Spleen (tissue), 7 donors: ENCODE measurements at regions not wholly inside any gene's neighbourhood (a gene's known extent, or its start where the extent isn't known, plus 50 kb on each side); places are given as distances from the start of the nearest gene placed in this dataset.

Experiments used
- POLR2A ChIP-seq, 3 donors: fragments of 450-650 bp; IDR thresholded peaks; one replicate each; pipeline ENCODE4 v1.5.1; 2017; ENCODE audit warnings: antibody characterized with exemption in 3 of 3, mild to moderate bottlenecking in 1 of 3
- POLR2AphosphoS5 ChIP-seq, 3 donors: sonication (generic); formaldehyde crosslinking; IDR thresholded peaks; one replicate each; pipeline ENCODE4 v1.5.1; 2017; ENCODE audit warnings: antibody characterized with exemption in 3 of 3
- TF ChIP-seq, protein P1 (sequence below), 11 experiments: fragments of 200-600 bp in 7 of 11; fragments of 450-650 bp in 4 of 11; sonication (generic) in 4 of 11; IDR thresholded peaks in 8 of 11; conservative IDR thresholded peaks in 3 of 11; 1 replicate in 7 of 11; 2 replicates in 4 of 11; pipeline versions ENCODE4 v1.4.0 to v1.8.0; 2016 to 2021; ENCODE audit warnings: antibody characterized with exemption in 11 of 11, inconsistent platforms in 4 of 11, mild to moderate bottlenecking in 1 of 11
- donor health status: DM: no; HTN: no; CAD: no; lungs with moderate emphysema.
- donor health status: DM: no; HTN: no; CAD: no.
- donor health status: DM: no; HTN: no; CAD: no.

DNA sequence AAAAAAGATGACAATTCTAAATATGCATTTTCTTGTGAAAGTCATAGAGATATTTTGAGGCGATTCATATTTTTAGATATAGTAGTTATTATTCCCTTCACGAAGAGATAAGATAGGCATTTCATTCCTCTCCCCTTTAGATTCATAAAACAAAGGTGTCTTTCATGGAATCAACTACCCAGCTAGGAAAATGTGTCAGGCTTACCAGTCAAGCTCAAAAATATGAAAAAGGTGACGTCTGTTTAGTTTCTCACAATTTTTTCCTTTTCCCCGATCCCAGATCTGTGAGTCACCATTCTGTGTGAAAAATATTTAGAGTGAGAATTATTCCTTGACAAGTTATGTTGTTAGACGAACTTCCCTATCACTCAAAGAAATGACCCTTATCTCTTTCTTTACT is 95.4 kb upstream of the FN1 start:
- TF ChIP-seq, protein P1, sequence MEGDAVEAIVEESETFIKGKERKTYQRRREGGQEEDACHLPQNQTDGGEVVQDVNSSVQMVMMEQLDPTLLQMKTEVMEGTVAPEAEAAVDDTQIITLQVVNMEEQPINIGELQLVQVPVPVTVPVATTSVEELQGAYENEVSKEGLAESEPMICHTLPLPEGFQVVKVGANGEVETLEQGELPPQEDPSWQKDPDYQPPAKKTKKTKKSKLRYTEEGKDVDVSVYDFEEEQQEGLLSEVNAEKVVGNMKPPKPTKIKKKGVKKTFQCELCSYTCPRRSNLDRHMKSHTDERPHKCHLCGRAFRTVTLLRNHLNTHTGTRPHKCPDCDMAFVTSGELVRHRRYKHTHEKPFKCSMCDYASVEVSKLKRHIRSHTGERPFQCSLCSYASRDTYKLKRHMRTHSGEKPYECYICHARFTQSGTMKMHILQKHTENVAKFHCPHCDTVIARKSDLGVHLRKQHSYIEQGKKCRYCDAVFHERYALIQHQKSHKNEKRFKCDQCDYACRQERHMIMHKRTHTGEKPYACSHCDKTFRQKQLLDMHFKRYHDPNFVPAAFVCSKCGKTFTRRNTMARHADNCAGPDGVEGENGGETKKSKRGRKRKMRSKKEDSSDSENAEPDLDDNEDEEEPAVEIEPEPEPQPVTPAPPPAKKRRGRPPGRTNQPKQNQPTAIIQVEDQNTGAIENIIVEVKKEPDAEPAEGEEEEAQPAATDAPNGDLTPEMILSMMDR (IDR thresholded peaks at IDR 0.05 in 8 of 11, conservative IDR thresholded peaks at IDR 0.05 in 3 of 11): no peak
- TF ChIP-seq POLR2AphosphoS5 (IDR thresholded peaks at IDR 0.05) (no peak), POLR2A (IDR thresholded peaks at IDR 0.05) (no peak)
